WTC11 (cell line): ENCODE measurements at regions not wholly inside any gene's neighbourhood (a gene's known extent, or its start where the extent isn't known, plus 50 kb on each side); places are given as distances from the start of the nearest gene placed in this dataset.

Source experiments
- FOXJ3 ChIP-seq: sonication (generic); formaldehyde crosslinking; IDR thresholded peaks from 2 replicates; pipeline ENCODE4 v1.9.0; 2021; ENCODE audit warnings: missing genetic modification reagents, mild to moderate bottlenecking, borderline replicate concordance
- IRF2 ChIP-seq: sonication (generic); formaldehyde crosslinking; IDR thresholded peaks from 2 replicates; pipeline ENCODE4 v1.8.0; 2022; ENCODE audit warnings: low read depth, missing genetic modification reagents, borderline replicate concordance
- JUN ChIP-seq: sonication (generic); formaldehyde crosslinking; IDR thresholded peaks from 2 replicates; pipeline ENCODE4 v1.8.0; 2023; ENCODE audit warnings: mild to moderate bottlenecking, missing genetic modification reagents
- KAT7 ChIP-seq: sonication (generic); formaldehyde crosslinking; IDR thresholded peaks from 2 replicates; pipeline ENCODE4 v1.8.1; 2023; ENCODE audit warnings: missing genetic modification reagents, mild to moderate bottlenecking, borderline replicate concordance
- NFYB ChIP-seq: sonication (generic); formaldehyde crosslinking; conservative IDR thresholded peaks from 2 replicates; pipeline ENCODE4 v1.8.0; 2022; ENCODE audit warnings: low read depth, missing genetic modification reagents
- TF ChIP-seq, protein P1 (sequence below): fragments of 200-600 bp; IDR thresholded peaks from 2 replicates; pipeline ENCODE4 v1.8.0; 2022; ENCODE audit warnings: antibody characterized with exemption
- TF ChIP-seq, protein P2 (sequence below): sonication (generic); formaldehyde crosslinking; IDR thresholded peaks from 2 replicates; pipeline ENCODE4 v1.8.1; 2023; ENCODE audit warnings: mild to moderate bottlenecking, missing genetic modification reagents
- TF ChIP-seq, protein P3 (sequence below): sonication (generic); formaldehyde crosslinking; IDR thresholded peaks from 2 replicates; pipeline ENCODE4 v1.8.0; 2022; ENCODE audit warnings: mild to moderate bottlenecking, missing genetic modification reagents

DNA sequence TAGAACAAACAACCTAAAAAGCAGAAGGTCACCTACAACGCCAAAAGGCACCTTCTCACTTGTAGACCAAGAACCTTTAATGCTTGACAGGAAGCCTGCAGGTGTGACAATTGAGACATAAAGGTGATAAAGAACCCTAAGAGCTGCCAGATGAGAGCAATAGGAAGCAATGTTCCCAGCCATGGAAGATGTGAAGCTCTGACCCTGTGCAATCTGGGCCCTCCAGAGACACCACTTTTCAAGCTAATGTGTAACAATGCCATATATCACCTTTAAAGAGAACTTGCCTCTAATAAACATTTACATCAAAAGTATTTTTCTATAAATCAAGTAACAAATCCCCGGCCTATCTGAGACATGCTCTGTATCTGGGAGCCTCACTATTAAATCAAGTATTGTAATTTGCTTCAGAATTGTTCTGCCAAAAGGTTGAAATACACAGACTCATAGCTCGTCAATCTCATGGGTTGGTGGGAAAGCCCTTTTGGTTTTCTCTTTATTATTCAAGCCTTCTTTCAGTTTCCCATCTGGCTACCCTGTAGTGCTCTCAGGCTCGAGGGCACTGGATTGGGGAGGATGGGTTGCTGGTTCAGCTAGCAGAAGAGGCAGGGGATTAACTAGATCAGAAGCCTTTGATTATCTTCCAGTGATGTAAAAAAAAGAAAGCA lies 368.9 kb downstream of the BUD13 start:
- TF ChIP-seq JUN (CRISPR knock-in tag) (no peak), NFYB (CRISPR knock-in tag) (no peak), IRF2 (CRISPR knock-in tag) (no peak), FOXJ3 (no peak), KAT7 (CRISPR knock-in tag) (no peak)
- TF ChIP-seq, protein P1, sequence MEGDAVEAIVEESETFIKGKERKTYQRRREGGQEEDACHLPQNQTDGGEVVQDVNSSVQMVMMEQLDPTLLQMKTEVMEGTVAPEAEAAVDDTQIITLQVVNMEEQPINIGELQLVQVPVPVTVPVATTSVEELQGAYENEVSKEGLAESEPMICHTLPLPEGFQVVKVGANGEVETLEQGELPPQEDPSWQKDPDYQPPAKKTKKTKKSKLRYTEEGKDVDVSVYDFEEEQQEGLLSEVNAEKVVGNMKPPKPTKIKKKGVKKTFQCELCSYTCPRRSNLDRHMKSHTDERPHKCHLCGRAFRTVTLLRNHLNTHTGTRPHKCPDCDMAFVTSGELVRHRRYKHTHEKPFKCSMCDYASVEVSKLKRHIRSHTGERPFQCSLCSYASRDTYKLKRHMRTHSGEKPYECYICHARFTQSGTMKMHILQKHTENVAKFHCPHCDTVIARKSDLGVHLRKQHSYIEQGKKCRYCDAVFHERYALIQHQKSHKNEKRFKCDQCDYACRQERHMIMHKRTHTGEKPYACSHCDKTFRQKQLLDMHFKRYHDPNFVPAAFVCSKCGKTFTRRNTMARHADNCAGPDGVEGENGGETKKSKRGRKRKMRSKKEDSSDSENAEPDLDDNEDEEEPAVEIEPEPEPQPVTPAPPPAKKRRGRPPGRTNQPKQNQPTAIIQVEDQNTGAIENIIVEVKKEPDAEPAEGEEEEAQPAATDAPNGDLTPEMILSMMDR: no peak
- TF ChIP-seq, protein P2, sequence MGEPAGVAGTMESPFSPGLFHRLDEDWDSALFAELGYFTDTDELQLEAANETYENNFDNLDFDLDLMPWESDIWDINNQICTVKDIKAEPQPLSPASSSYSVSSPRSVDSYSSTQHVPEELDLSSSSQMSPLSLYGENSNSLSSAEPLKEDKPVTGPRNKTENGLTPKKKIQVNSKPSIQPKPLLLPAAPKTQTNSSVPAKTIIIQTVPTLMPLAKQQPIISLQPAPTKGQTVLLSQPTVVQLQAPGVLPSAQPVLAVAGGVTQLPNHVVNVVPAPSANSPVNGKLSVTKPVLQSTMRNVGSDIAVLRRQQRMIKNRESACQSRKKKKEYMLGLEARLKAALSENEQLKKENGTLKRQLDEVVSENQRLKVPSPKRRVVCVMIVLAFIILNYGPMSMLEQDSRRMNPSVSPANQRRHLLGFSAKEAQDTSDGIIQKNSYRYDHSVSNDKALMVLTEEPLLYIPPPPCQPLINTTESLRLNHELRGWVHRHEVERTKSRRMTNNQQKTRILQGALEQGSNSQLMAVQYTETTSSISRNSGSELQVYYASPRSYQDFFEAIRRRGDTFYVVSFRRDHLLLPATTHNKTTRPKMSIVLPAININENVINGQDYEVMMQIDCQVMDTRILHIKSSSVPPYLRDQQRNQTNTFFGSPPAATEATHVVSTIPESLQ: no peak
- TF ChIP-seq, protein P3, sequence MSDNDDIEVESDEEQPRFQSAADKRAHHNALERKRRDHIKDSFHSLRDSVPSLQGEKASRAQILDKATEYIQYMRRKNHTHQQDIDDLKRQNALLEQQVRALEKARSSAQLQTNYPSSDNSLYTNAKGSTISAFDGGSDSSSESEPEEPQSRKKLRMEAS (CRISPR knock-in tag): no peak
